ENCODE measurements at regions not wholly inside any gene's neighbourhood (a gene's known extent, or its start where the extent isn't known, plus 50 kb on each side); places are given as distances from the start of the nearest gene placed in this dataset.

DNA sequence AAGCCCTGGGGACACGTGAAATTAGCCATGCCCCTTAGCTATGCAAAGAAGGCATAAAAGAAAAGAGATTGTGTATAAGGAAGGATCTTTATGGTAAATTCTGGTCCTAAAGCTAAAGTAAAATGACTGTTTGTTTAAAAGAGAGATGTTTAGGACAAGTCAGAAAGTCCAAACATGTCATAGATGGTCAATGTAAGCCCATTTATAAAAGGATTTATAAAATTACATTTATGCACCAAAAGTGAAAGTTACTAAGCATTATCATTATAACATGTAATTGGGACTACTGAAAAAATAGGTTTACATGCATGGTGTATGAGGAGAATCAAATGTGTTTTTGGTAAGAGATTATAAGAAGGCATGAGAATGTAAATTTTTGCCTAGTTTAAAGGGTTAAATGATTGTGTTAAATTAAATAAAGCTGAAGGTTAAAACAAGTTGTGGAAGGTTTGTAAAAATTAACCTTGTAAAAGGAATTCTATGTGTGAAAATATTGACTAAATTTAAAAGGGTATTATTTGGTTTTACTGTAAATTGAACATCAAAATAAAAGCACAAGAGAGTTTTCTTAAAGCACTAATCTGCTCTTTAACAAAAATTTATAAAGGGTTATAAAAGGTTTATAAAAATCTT, 50.4 kb upstream of the TSPAN8 start:
- TF ChIP-seq PURB (CRISPR knock-in tag; IDR thresholded peaks at IDR 0.05; ENCODE audit: low read depth) (no peak), ZFP36 (IDR thresholded peaks at IDR 0.05; ENCODE audit: low read depth, low read length, partially characterized antibody) (peak; percentile 53)
- H3K4me1 ChIP-seq (replicated peaks in 1 of 2; ENCODE audit: control insufficient read depth in 2 of 2, insufficient read depth in 2 of 2, low read length in 2 of 2), result no peaks in the 10 kb centered on the region
- POLR2A ChIA-PET, result no interaction called here
- no peaks in the 10 kb centered on the region for H3K27me3 ChIP-seq (ENCODE audit: control insufficient read depth in 2 of 2, insufficient read depth in 2 of 2, low read length in 2 of 2)
- H2AFZ ChIP-seq (ENCODE audit: low read depth, low read length), result no peak overlapping the region
- in situ Hi-C loops (cut with MboI), result no loop called here
- FAIRE-seq (peak; percentile 63), DNase-seq (ENCODE audit: extremely low read depth in 1 of 4, low spot score in 3 of 4) (no peak), ATAC-seq (no peak)
- intact Hi-C loops (cut with micrococcal nuclease), result no loop called here
- no peak overlapping the region for H3K4me3 ChIP-seq
- CTCF ChIA-PET (ENCODE audit: low intra/inter-chr PET ratio), result no interaction called here
- H3K79me2 ChIP-seq (ENCODE audit: control insufficient read depth, insufficient read depth, low read length), result no peaks in the 10 kb centered on the region
- no TSS peak for BruUV-seq (replicated peaks)
- no peaks in the 10 kb centered on the region for H4K20me1 ChIP-seq (replicated peaks; ENCODE audit: control insufficient read depth, insufficient read depth, low read length)
- H3K9ac ChIP-seq (ENCODE audit: insufficient read depth in 1 of 2, low read depth in 2 of 2, low read length in 2 of 2), result no peak overlapping the region
- H3K27ac ChIP-seq (ENCODE audit: extremely low read depth, low read depth, low read length), result no peak overlapping the region
- no peak overlapping the region for H3K4me2 ChIP-seq (ENCODE audit: insufficient read depth, low read length)
- H3K9me1 ChIP-seq (ENCODE audit: control insufficient read depth, insufficient read depth, low read length), result no peaks in the 10 kb centered on the region
- no peaks in the 10 kb centered on the region; the same call in 1 of the 2 replicates for H3K9me3 ChIP-seq (replicated peaks; ENCODE audit: control insufficient read depth, insufficient read depth, low read depth, low read length)
- H3K36me3 ChIP-seq (ENCODE audit: control insufficient read depth, insufficient read depth, low read length), result no peaks in the 10 kb centered on the region
- 8% methylated on average over 1 of the region's 1 CpG for WGBS (ENCODE audit: insufficient coverage, low coverage, missing lambda C conversion rate)
